Lower leg skin (tissue), 4 donors: ENCODE measurements at regions not wholly inside any gene's neighbourhood (a gene's known extent, or its start where the extent isn't known, plus 50 kb on each side); places are given as distances from the start of the nearest gene placed in this dataset.

Experiments used
- DNase-seq, 2 donors: peaks; one replicate each; pipeline ENCODE4 v3.0.0-alpha.2; 2019; ENCODE audit warnings: low spot score in 2 of 2
- H3K4me3 ChIP-seq: fragments of 200-600 bp; sonication (generic); 2 replicates; pipeline ENCODE4 v1.5.1; 2017; ENCODE audit warnings: mild to moderate bottlenecking, low read depth; ENCODE audit not compliant: poor library complexity, severe bottlenecking
- POLR2A ChIP-seq, 2 donors: fragments of 450-650 bp; IDR thresholded peaks; one replicate each; pipeline ENCODE4 v1.6.1; 2016 to 2017; ENCODE audit warnings: antibody characterized with exemption in 2 of 2, mild to moderate bottlenecking in 1 of 2, moderate library complexity in 1 of 2
- WGBS, 2 donors: methylation state at CpG; one replicate each; pipeline ENCODE4 v1.1.5; 2018; 5-methylcytosine and 5-hydroxymethylcytosine counted together
- intact Hi-C: fragments of 100-400 bp; cut with DNase I; formaldehyde crosslinking; loops from one replicate; pipeline ENCODE4 v1.15.0; 2023; ENCODE audit warnings: low total_unique reads
- TF ChIP-seq, protein P1 (sequence below), 3 donors: fragments of 450-650 bp; IDR thresholded peaks; one replicate each; pipeline ENCODE4 v1.5.1; 2016; ENCODE audit warnings: antibody characterized with exemption in 3 of 3, mild to moderate bottlenecking in 3 of 3, moderate library complexity in 2 of 3

DNA sequence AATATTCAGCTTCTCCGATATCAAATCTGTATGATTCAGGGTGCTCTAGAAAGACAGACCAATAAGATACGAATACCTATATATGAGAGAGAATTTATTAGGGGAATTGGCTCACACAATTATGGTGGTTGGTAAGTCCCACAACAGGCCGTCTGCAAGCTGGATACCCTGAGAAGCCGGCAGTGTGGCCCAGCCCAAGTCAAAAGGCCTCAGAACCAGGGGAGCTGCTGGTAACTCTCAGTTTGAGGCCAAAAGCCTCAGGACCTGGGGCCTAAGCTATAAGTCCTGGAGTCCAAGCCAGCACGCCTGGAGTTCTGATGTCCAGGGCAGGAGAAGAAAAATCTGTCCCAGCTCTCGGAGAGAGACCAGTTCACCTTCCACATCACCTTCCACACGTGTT lies 318.7 kb downstream of the BRD1 start:
- no peak overlapping the region for H3K4me3 ChIP-seq
- no peak for TF ChIP-seq POLR2A (IDR thresholded peaks at IDR 0.05)
- TF ChIP-seq, protein P1, sequence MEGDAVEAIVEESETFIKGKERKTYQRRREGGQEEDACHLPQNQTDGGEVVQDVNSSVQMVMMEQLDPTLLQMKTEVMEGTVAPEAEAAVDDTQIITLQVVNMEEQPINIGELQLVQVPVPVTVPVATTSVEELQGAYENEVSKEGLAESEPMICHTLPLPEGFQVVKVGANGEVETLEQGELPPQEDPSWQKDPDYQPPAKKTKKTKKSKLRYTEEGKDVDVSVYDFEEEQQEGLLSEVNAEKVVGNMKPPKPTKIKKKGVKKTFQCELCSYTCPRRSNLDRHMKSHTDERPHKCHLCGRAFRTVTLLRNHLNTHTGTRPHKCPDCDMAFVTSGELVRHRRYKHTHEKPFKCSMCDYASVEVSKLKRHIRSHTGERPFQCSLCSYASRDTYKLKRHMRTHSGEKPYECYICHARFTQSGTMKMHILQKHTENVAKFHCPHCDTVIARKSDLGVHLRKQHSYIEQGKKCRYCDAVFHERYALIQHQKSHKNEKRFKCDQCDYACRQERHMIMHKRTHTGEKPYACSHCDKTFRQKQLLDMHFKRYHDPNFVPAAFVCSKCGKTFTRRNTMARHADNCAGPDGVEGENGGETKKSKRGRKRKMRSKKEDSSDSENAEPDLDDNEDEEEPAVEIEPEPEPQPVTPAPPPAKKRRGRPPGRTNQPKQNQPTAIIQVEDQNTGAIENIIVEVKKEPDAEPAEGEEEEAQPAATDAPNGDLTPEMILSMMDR (IDR thresholded peaks at IDR 0.05): no peak
- intact Hi-C loops: no loop called here
- 82 to 89% methylated on average over 7 of the region's 7 CpGs for WGBS, 2 donors
- peak in 1 of 2 donors; percentile 34 for DNase-seq

DNA sequence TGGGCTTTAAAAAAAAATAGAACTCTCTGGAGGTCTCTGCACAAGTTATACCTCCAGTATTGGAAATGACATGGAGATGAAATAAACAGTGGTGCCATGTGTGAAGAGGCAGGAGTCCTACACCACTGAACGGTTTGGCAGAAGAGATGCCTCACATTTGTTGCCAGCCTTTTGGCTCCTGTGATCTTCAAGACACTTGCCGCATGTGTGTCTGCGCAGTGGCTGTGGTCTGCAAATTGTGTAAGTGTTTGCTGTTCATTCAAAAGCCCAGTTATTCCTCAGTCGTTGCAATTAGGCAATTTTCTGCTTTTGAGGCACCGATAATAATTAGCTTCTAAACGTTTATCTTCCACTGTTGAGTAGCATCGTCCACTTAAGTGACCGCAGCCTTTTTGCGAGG lies 319.1 kb downstream of the BRD1 start:
- TF ChIP-seq POLR2A (IDR thresholded peaks at IDR 0.05): no peak
- TF ChIP-seq, protein P1 (IDR thresholded peaks at IDR 0.05): no peak
- intact Hi-C loops: no loop called here

DNA sequence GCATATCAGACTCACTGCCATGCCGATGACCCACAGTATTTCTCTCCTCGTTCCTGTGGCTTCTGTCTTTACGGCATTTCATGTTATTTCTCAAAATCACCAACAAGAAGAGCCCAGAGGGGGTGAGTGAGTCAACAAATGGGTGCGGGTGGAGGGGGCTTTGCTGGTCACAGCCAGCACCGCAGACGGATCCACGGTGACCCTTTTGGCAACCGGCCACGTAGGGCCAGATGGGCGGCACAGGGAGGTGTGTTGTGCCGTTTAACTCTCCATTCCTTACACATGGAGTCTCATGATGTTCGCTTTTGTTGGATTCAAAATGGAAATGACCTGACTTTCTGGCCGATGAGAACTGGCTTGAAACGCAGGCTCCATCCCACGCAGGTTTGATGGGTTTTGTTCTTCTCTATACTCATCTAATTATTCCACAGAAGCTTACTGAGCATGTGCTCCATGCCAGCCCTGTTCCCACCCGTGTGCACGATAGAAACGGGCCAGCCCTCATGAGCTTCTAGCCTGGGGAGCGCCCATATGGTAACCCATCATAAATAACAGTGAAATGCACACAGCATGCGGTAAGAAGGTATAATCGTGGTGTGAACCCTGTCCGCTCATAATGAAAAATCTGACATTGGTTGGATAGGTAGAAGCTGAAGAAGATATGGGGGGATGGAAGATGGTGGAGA lies 319.9 kb downstream of the BRD1 start:
- peak in 1 of 2 donors; percentile 40 for DNase-seq
- WGBS, 2 donors: 88 to 92% methylated on average over 22 of the region's 22 CpGs
- no peak overlapping the region for H3K4me3 ChIP-seq
- intact Hi-C loops: no loop called here
- no peak for TF ChIP-seq POLR2A (IDR thresholded peaks at IDR 0.05)
- TF ChIP-seq, protein P1 (IDR thresholded peaks at IDR 0.05): no peak

More for the DNA sequence above, 319.1 kb downstream of the BRD1 start:
- DNase-seq: peak in 1 of 2 donors; percentile 31
- WGBS, 2 donors: 87 to 92% methylated on average over 9 of the region's 9 CpGs
- H3K4me3 ChIP-seq: no peak overlapping the region

DNA sequence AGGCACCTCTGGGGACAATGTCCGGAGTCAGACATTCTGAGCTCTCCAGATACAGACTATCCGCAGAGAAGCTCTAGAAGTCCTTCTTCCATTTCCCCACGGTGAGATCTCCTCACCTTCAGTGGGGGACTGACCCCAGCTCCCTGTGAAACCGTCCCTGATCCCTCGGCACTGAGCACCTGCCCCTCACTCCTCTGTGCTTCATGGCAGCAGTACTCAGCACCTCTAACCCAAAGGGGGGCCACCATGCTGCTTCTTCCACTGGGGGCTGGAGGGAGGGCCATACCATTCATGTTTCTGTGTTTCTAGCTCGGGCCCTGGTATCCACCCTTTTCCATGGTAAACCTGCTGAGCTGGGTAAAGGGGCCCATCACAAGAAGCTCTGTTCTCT lies 321.7 kb downstream of the BRD1 start:
- intact Hi-C loops: no loop called here
- WGBS, 2 donors: 85 to 88% methylated on average over 6 of the region's 6 CpGs
- H3K4me3 ChIP-seq: no peak overlapping the region
- TF ChIP-seq, protein P1 (IDR thresholded peaks at IDR 0.05): no peak
- TF ChIP-seq POLR2A (IDR thresholded peaks at IDR 0.05): no peak
- DNase-seq: peak in 1 of 2 donors; percentile 53

DNA sequence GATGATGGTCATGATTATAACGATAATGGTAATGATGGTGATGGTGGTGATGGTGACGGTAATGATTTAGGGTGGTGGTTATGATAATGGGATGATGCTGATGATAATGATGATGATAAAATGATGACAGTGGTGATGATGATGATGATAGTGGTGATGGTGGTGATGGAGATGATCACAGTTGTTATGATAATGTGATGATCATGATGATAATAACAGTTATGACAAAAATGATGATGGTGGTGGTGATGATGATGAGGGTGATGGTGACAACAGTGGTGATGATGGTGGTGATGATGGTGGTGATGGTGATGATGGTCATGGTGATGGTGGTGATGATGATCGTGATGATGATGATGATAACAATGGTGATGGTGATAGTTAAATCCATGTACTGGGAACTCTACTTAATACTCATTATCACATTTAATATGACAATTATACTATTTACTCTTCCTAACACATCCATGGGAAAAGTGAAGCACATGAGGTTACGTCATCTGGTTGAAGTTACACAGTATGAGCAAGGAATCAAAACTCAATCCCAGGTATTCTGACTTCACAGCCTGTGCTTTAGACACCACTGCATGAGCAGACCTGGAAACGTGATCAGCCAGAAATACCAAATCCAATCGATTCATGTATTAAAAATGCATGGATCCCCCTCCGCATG lies 322.2 kb downstream of the BRD1 start:
- intact Hi-C loops: no loop called here
- no peak overlapping the region for H3K4me3 ChIP-seq
- WGBS, 2 donors: 89 to 95% methylated on average over 7 of the region's 7 CpGs
- TF ChIP-seq, protein P1 (IDR thresholded peaks at IDR 0.05): no peak
- no peak for TF ChIP-seq POLR2A (IDR thresholded peaks at IDR 0.05)
- DNase-seq: no peak
